ENCODE measurements at regions not wholly inside any gene's neighbourhood (a gene's known extent, or its start where the extent isn't known, plus 50 kb on each side); places are given as distances from the start of the nearest gene placed in this dataset.

- Mint-ChIP-seq H3K36me3 (ENCODE audit: low read depth) (no peaks in the 10 kb centered on the region), H3K4me3 (no peak overlapping the region), H3K4me1 (ENCODE audit: low read depth) (peaks cover 1% of the 10 kb centered on the region), H3K9me3 (peaks cover 6% of the 10 kb centered on the region), H3K27ac (no peak overlapping the region), H3K27me3 (ENCODE audit: insufficient read depth) (peaks cover 3% of the 10 kb centered on the region)
- no peak for DNase-seq (ENCODE audit: low spot score)
- intact Hi-C loops (cut with micrococcal nuclease), result no loop called here
Measured at GRCh38 chr4:15361529-15361928, 66.3 kb upstream of the C1QTNF7 start.

GRCh38 chr4:15362541-15362940, 65.3 kb upstream of the C1QTNF7 start:
- peaks cover 3% of the 10 kb centered on the region for H3K27me3 Mint-ChIP-seq (ENCODE audit: insufficient read depth)
- H3K27ac Mint-ChIP-seq, result no peak overlapping the region
- peaks cover 5% of the 10 kb centered on the region for H3K4me1 Mint-ChIP-seq (ENCODE audit: low read depth)
- H3K9me3 Mint-ChIP-seq, result no peaks in the 10 kb centered on the region
- intact Hi-C loops (cut with micrococcal nuclease), result no loop called here
- H3K4me3 Mint-ChIP-seq, result no peak overlapping the region
- H3K36me3 Mint-ChIP-seq (ENCODE audit: low read depth), result no peaks in the 10 kb centered on the region
- DNase-seq (ENCODE audit: low spot score), result no peak

- no peak overlapping the region for H3K4me3 Mint-ChIP-seq
- H3K4me1 Mint-ChIP-seq (ENCODE audit: low read depth), result peaks cover 13% of the 10 kb centered on the region
- H3K36me3 Mint-ChIP-seq (ENCODE audit: low read depth), result no peaks in the 10 kb centered on the region
- peaks cover 3% of the 10 kb centered on the region for H3K27me3 Mint-ChIP-seq (ENCODE audit: insufficient read depth)
- intact Hi-C loops (cut with micrococcal nuclease), result no loop called here
- no peak overlapping the region for H3K27ac Mint-ChIP-seq
- H3K9me3 Mint-ChIP-seq, result no peaks in the 10 kb centered on the region
- DNase-seq (ENCODE audit: low spot score), result no peak
Measured at GRCh38 chr4:15364183-15364582, 63.6 kb upstream of the C1QTNF7 start.

GRCh38 chr4:15365641-15366040, 62.2 kb upstream of the C1QTNF7 start:
- DNase-seq (ENCODE audit: low spot score), result no peak
- Mint-ChIP-seq H3K27ac (no peak overlapping the region), H3K27me3 (ENCODE audit: insufficient read depth) (peaks cover 3% of the 10 kb centered on the region), H3K4me3 (no peak overlapping the region), H3K4me1 (ENCODE audit: low read depth) (peaks cover 14% of the 10 kb centered on the region), H3K36me3 (ENCODE audit: low read depth) (no peaks in the 10 kb centered on the region), H3K9me3 (no peaks in the 10 kb centered on the region)
- intact Hi-C loops (cut with micrococcal nuclease), result no loop called here

- Mint-ChIP-seq H3K36me3 (ENCODE audit: low read depth) (no peaks in the 10 kb centered on the region), H3K27ac (no peak overlapping the region), H3K4me3 (no peak overlapping the region), H3K27me3 (ENCODE audit: insufficient read depth) (peaks cover 3% of the 10 kb centered on the region), H3K4me1 (ENCODE audit: low read depth) (peaks cover 14% of the 10 kb centered on the region), H3K9me3 (no peaks in the 10 kb centered on the region)
- intact Hi-C loops (cut with micrococcal nuclease), result no loop called here
- no peak for DNase-seq (ENCODE audit: low spot score)
Measured at GRCh38 chr4:15366721-15367120, 61.1 kb upstream of the C1QTNF7 start.

GRCh38 chr4:15368856-15369255, 59.0 kb upstream of the C1QTNF7 start:
- no peak overlapping the region for H3K4me3 Mint-ChIP-seq
- DNase-seq (ENCODE audit: low spot score), result no peak
- intact Hi-C loops (cut with micrococcal nuclease), result no loop called here
- H3K36me3 Mint-ChIP-seq (ENCODE audit: low read depth), result no peaks in the 10 kb centered on the region
- no peaks in the 10 kb centered on the region for H3K9me3 Mint-ChIP-seq
- H3K27me3 Mint-ChIP-seq (ENCODE audit: insufficient read depth), result peaks cover 2% of the 10 kb centered on the region
- H3K4me1 Mint-ChIP-seq (ENCODE audit: low read depth), result peaks cover 20% of the 10 kb centered on the region
- H3K27ac Mint-ChIP-seq, result no peak overlapping the region

- Mint-ChIP-seq H3K27me3 (ENCODE audit: insufficient read depth) (peaks cover 2% of the 10 kb centered on the region), H3K36me3 (ENCODE audit: low read depth) (no peaks in the 10 kb centered on the region), H3K9me3 (no peaks in the 10 kb centered on the region), H3K4me3 (no peak overlapping the region), H3K27ac (no peak overlapping the region), H3K4me1 (ENCODE audit: low read depth) (peaks cover 30% of the 10 kb centered on the region)
- DNase-seq (ENCODE audit: low spot score), result no peak
- intact Hi-C loops (cut with micrococcal nuclease), result loop anchor here (10.0 kb wide), 1 partner anchor 285 kb away; the partner anchor contains the start of gene FBXL5
Measured at GRCh38 chr4:15370296-15370695, 57.5 kb upstream of the C1QTNF7 start.

- H3K4me1 Mint-ChIP-seq (ENCODE audit: low read depth), result peaks cover 50% of the 10 kb centered on the region
- intact Hi-C loops (cut with micrococcal nuclease), result loop anchor here (10.0 kb wide), 1 partner anchor 281 kb away; the partner anchor contains the start of gene FBXL5
- H3K36me3 Mint-ChIP-seq (ENCODE audit: low read depth), result no peaks in the 10 kb centered on the region
- no peak for DNase-seq (ENCODE audit: low spot score)
- H3K4me3 Mint-ChIP-seq, result no peak overlapping the region
- H3K9me3 Mint-ChIP-seq, result no peaks in the 10 kb centered on the region
- peaks cover 2% of the 10 kb centered on the region for H3K27me3 Mint-ChIP-seq (ENCODE audit: insufficient read depth)
- H3K27ac Mint-ChIP-seq, result no peak overlapping the region
Measured at GRCh38 chr4:15373363-15373762, 54.5 kb upstream of the C1QTNF7 start.

- peaks cover 46% of the 10 kb centered on the region for H3K4me1 Mint-ChIP-seq (ENCODE audit: low read depth)
- H3K4me3 Mint-ChIP-seq, result no peak overlapping the region
- peaks cover 2% of the 10 kb centered on the region for H3K27me3 Mint-ChIP-seq (ENCODE audit: insufficient read depth)
- H3K9me3 Mint-ChIP-seq, result no peaks in the 10 kb centered on the region
- H3K27ac Mint-ChIP-seq, result no peak overlapping the region
- intact Hi-C loops (cut with micrococcal nuclease), result loop anchor here (10.0 kb wide), 1 partner anchor 280 kb away; the partner anchor contains the start of gene FBXL5
- no peak for DNase-seq (ENCODE audit: low spot score)
- no peaks in the 10 kb centered on the region for H3K36me3 Mint-ChIP-seq (ENCODE audit: low read depth)
Measured at GRCh38 chr4:15374656-15375055, 53.2 kb upstream of the C1QTNF7 start.

- no peak for DNase-seq (ENCODE audit: low spot score)
- intact Hi-C loops (cut with micrococcal nuclease), result loop anchor here (10.0 kb wide), 1 partner anchor 279 kb away; the partner anchor contains the start of gene FBXL5
- Mint-ChIP-seq H3K27me3 (ENCODE audit: insufficient read depth) (peaks cover 2% of the 10 kb centered on the region), H3K27ac (no peak overlapping the region), H3K36me3 (ENCODE audit: low read depth) (no peaks in the 10 kb centered on the region), H3K4me1 (ENCODE audit: low read depth) (peaks cover 46% of the 10 kb centered on the region), H3K9me3 (no peaks in the 10 kb centered on the region), H3K4me3 (no peak overlapping the region)
Measured at GRCh38 chr4:15375667-15376066, 52.2 kb upstream of the C1QTNF7 start.

- peaks cover 3% of the 10 kb centered on the region for H3K27me3 Mint-ChIP-seq (ENCODE audit: insufficient read depth)
- intact Hi-C loops (cut with micrococcal nuclease), result loop anchor here (10.0 kb wide), 1 partner anchor 279 kb away; the partner anchor contains the start of gene FBXL5
- DNase-seq (ENCODE audit: low spot score), result no peak
- no peak overlapping the region for H3K27ac Mint-ChIP-seq
- H3K4me3 Mint-ChIP-seq, result no peak overlapping the region
- H3K36me3 Mint-ChIP-seq (ENCODE audit: low read depth), result no peaks in the 10 kb centered on the region
- peaks cover 46% of the 10 kb centered on the region for H3K4me1 Mint-ChIP-seq (ENCODE audit: low read depth)
- H3K9me3 Mint-ChIP-seq, result no peaks in the 10 kb centered on the region
Measured at GRCh38 chr4:15376145-15376544, 51.7 kb upstream of the C1QTNF7 start.

- H3K4me1 Mint-ChIP-seq (ENCODE audit: low read depth), result peaks cover 46% of the 10 kb centered on the region
- H3K9me3 Mint-ChIP-seq, result no peaks in the 10 kb centered on the region
- intact Hi-C loops (cut with micrococcal nuclease), result loop anchor here (10.0 kb wide), 1 partner anchor 278 kb away; the partner anchor contains the start of gene FBXL5
- no peak overlapping the region for H3K27ac Mint-ChIP-seq
- DNase-seq (ENCODE audit: low spot score), result no peak
- H3K36me3 Mint-ChIP-seq (ENCODE audit: low read depth), result no peaks in the 10 kb centered on the region
- no peak overlapping the region for H3K4me3 Mint-ChIP-seq
- H3K27me3 Mint-ChIP-seq (ENCODE audit: insufficient read depth), result peaks cover 3% of the 10 kb centered on the region
Measured at GRCh38 chr4:15376594-15376993, 51.2 kb upstream of the C1QTNF7 start.
